Endothelial cell of umbilical vein (primary cell): ENCODE measurements at regions not wholly inside any gene's neighbourhood (a gene's known extent, or its start where the extent isn't known, plus 50 kb on each side); places are given as distances from the start of the nearest gene placed in this dataset.

Experiments
- BruUV-seq: library from RNA; stranded (reverse); fragments of 400-500 nt; replicated peaks from 2 replicates; lab custom pipeline; 2021; lab: Mats Ljungman, UMichigan
- CTCF ChIA-PET: fragments of 300-600, 350-600 bp; sonication (Branson Sonifier 250); formaldehyde crosslinking; loops from one replicate; lab custom pipeline; 2021; ENCODE audit warnings: antibody characterized with exemption, inconsistent platforms; lab: Charles Lee
- POLR2A ChIA-PET: fragments of 300-600, 350-600 bp; sonication (Branson Sonifier 250); formaldehyde crosslinking; loops from one replicate; lab custom pipeline; 2021; ENCODE audit warnings: antibody characterized with exemption, inconsistent platforms; lab: Charles Lee
- DNase-seq: peaks from one replicate; pipeline ENCODE4 v3.0.0-alpha.2; 2011; ENCODE audit warnings: low read depth, low spot score
- FAIRE-seq: peaks from 2 replicates; lab custom pipeline; 2011; peaks lifted over from hg19 to GRCh38; lab: Jason Lieb, UNC
- H2AFZ ChIP-seq: 2 replicates; pipeline ENCODE4 v1.6.0; 2012; ENCODE audit warnings: low read depth, low read length, control low read depth, inconsistent platforms
- H3K27ac ChIP-seq: 2 replicates; pipeline ENCODE4 v1.5.1; 2011; ENCODE audit warnings: low read depth, mild to moderate bottlenecking, control low read depth, low read length, moderate library complexity; ENCODE audit not compliant: insufficient read depth
- H3K27me3 ChIP-seq, 2 experiments: 2 replicates each; pipeline versions ENCODE4 v1.6.0 to v1.6.1; 2011; ENCODE audit warnings: low read length in 2 of 2, mixed read lengths in 1 of 2; ENCODE audit not compliant: control insufficient read depth in 2 of 2, insufficient read depth in 2 of 2
- H3K36me3 ChIP-seq, 2 experiments: 2 replicates in 1 of 2; 3 replicates in 1 of 2; pipeline ENCODE4 v1.5.1; 2011; ENCODE audit warnings: low read length in 2 of 2, mild to moderate bottlenecking in 1 of 2, moderate library complexity in 1 of 2; ENCODE audit not compliant: control insufficient read depth in 2 of 2, insufficient read depth in 2 of 2; ENCODE audit errors: extremely low read depth in 1 of 2
- H3K4me1 ChIP-seq: 3 replicates; pipeline ENCODE4 v1.5.1; 2011; ENCODE audit warnings: mild to moderate bottlenecking, low read length; ENCODE audit not compliant: control insufficient read depth, insufficient read depth; ENCODE audit errors: extremely low read depth
- H3K4me2 ChIP-seq: 2 replicates; pipeline ENCODE4 v1.6.1; 2011; ENCODE audit warnings: low read length, control low read depth, mixed read lengths; ENCODE audit not compliant: insufficient read depth
- H3K4me3 ChIP-seq, 3 experiments: fragments of 200-600 bp in 1 of 3; sonication (generic), shearing (Covaris generic) in 1 of 3; replicated peaks in 1 of 3; 2 replicates each; pipeline ENCODE4 v1.5.1; 2011 to 2016; ENCODE audit warnings: control low read depth in 3 of 3, low read length in 3 of 3, mild to moderate bottlenecking in 2 of 3, inconsistent platforms in 1 of 3, low read depth in 1 of 3, moderate library complexity in 1 of 3; ENCODE audit not compliant: insufficient read depth in 1 of 3
- H3K79me2 ChIP-seq: 2 replicates; pipeline ENCODE4 v1.6.0; 2012; ENCODE audit warnings: low read length, inconsistent platforms; ENCODE audit not compliant: control insufficient read depth, insufficient read depth
- H3K9ac ChIP-seq: replicated peaks from 2 replicates; pipeline ENCODE3; 2011; ENCODE audit warnings: low read length, control low read depth; ENCODE audit not compliant: insufficient read depth; ENCODE audit errors: extremely low read depth
- H3K9me1 ChIP-seq: replicated peaks from 3 replicates; pipeline ENCODE4 v1.6.0; 2011; ENCODE audit warnings: mild to moderate bottlenecking, low read length; ENCODE audit not compliant: control insufficient read depth, insufficient read depth; ENCODE audit errors: extremely low read depth
- H3K9me3 ChIP-seq: replicated peaks from 2 replicates; pipeline ENCODE4 v1.5.1; 2012; ENCODE audit warnings: low read length, inconsistent platforms; ENCODE audit not compliant: control insufficient read depth, insufficient read depth
- H4K20me1 ChIP-seq: replicated peaks from 2 replicates; pipeline ENCODE3; 2011; ENCODE audit warnings: mild to moderate bottlenecking, low read length; ENCODE audit not compliant: control insufficient read depth, insufficient read depth; ENCODE audit errors: extremely low read depth
- CTCF ChIP-seq, 2 donors: IDR thresholded peaks; 1 replicate in 1 of 2; 2 replicates in 1 of 2; pipeline ENCODE4 v1.5.1; 2011; ENCODE audit warnings: low read length in 2 of 2, mild to moderate bottlenecking in 2 of 2, moderate library complexity in 2 of 2, control low read depth in 1 of 2, inconsistent platforms in 1 of 2, low read depth in 1 of 2; ENCODE audit not compliant: insufficient read depth in 1 of 2; ENCODE audit errors: extremely low read depth in 1 of 2
- EZH2 ChIP-seq: IDR thresholded peaks from 2 replicates; pipeline ENCODE4 v1.6.1; 2012; ENCODE audit warnings: borderline replicate concordance, low read depth, mild to moderate bottlenecking, moderate library complexity, low read length, inconsistent platforms; ENCODE audit not compliant: severe bottlenecking
- FOS ChIP-seq: IDR thresholded peaks from 2 replicates; pipeline ENCODE4 v1.6.1; 2011; ENCODE audit warnings: mild to moderate bottlenecking, low read length, moderate library complexity, borderline replicate concordance; ENCODE audit not compliant: insufficient read depth
- GATA2 ChIP-seq: IDR thresholded peaks from 2 replicates; pipeline ENCODE4 v1.7.0; 2011; ENCODE audit warnings: low read depth, mild to moderate bottlenecking, moderate library complexity, mixed read lengths, low read length; ENCODE audit not compliant: insufficient read length, insufficient read depth
- JUN ChIP-seq: IDR thresholded peaks from 2 replicates; pipeline ENCODE4 v1.6.1; 2011; ENCODE audit warnings: borderline replicate concordance, low read depth; ENCODE audit not compliant: insufficient read length, insufficient read depth
- MYC ChIP-seq: IDR thresholded peaks from one replicate; pipeline ENCODE4 v1.6.1; 2011; ENCODE audit warnings: mild to moderate bottlenecking, low read depth, low read length
- POLR2A ChIP-seq: IDR thresholded peaks from 2 replicates; pipeline ENCODE4 v1.6.1; 2012; ENCODE audit warnings: low read depth, mild to moderate bottlenecking, control low read depth, low read length
- POLR2AphosphoS5 ChIP-seq: IDR thresholded peaks from 2 replicates; pipeline ENCODE4 v1.6.1; 2012; ENCODE audit warnings: low read depth, mild to moderate bottlenecking, control low read depth, low read length, moderate library complexity; ENCODE audit not compliant: insufficient read depth
- dilution Hi-C: fragments of 300-500 bp; cut with MboI; formaldehyde crosslinking; loops from one replicate; pipeline ENCODE4 v1.15.0; 2019; ENCODE audit warnings: low sequenced_read_pairs; ENCODE audit not compliant: extremely low pct_ligation_motif_present
- intact Hi-C: fragments of 100-400 bp; cut with micrococcal nuclease; formaldehyde crosslinking; loops from one replicate; pipeline ENCODE4 v1.10.0; 2022
- TF ChIP-seq, protein P1 (sequence below): IDR thresholded peaks from 2 replicates; pipeline ENCODE4 v1.6.1; 2011; ENCODE audit not compliant: insufficient read depth, insufficient read length

GRCh38 chr13:61123538-61124289 lies 291.9 kb downstream of the PCDH20 start:
- dilution Hi-C loops: no loop called here
- TF ChIP-seq EZH2 (no peak), GATA2 (no peak), JUN (no peak), POLR2A (no peak), POLR2AphosphoS5 (no peak), MYC (no peak), FOS (no peak), CTCF (IDR thresholded peaks at IDR 0.05; ENCODE audit: extremely low read depth in 1 of 2, insufficient read depth in 1 of 2, low read depth in 1 of 2, low read length in 2 of 2) (no peak)
- TF ChIP-seq, protein P1, sequence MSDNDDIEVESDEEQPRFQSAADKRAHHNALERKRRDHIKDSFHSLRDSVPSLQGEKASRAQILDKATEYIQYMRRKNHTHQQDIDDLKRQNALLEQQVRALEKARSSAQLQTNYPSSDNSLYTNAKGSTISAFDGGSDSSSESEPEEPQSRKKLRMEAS: no peak
- no peaks in the 10 kb centered on the region for H3K27me3 ChIP-seq
- no peaks in the 10 kb centered on the region for H3K4me1 ChIP-seq
- FAIRE-seq (no peak), DNase-seq (no peak)
- H3K9me1 ChIP-seq: no peaks in the 10 kb centered on the region
- BruUV-seq: no TSS peak
- H3K9me3 ChIP-seq: no peaks in the 10 kb centered on the region
- POLR2A ChIA-PET: no interaction called here
- H2AFZ ChIP-seq: no peak overlapping the region
- no peak overlapping the region for H3K9ac ChIP-seq
- CTCF ChIA-PET: no interaction called here
- intact Hi-C loops: no loop called here
- H3K79me2 ChIP-seq: no peaks in the 10 kb centered on the region
- H4K20me1 ChIP-seq: no peaks in the 10 kb centered on the region
- H3K4me2 ChIP-seq: no peak overlapping the region
- H3K36me3 ChIP-seq: no peaks in the 10 kb centered on the region
- no peak overlapping the region for H3K4me3 ChIP-seq
- no peak overlapping the region for H3K27ac ChIP-seq
